Kidney tubule cell (primary cell): ENCODE measurements at regions not wholly inside any gene's neighbourhood (a gene's known extent, or its start where the extent isn't known, plus 50 kb on each side); places are given as distances from the start of the nearest gene placed in this dataset.
A peak's percentile ranks its signal among the peaks of the same experiment; 100 is the strongest.

Experiments used
- DNase-seq: peaks from one replicate; pipeline ENCODE4 v3.0.0-alpha.2; 2018; ENCODE audit warnings: low spot score

GRCh38 chr16:13291591-13292333 lies 390.4 kb downstream of the SHISA9 start:
- DNase-seq: no peak

- DNase-seq: no peak
These were observed 394.8 kb downstream of the SHISA9 start for GRCh38 chr16:13296206-13296605.

DNA sequence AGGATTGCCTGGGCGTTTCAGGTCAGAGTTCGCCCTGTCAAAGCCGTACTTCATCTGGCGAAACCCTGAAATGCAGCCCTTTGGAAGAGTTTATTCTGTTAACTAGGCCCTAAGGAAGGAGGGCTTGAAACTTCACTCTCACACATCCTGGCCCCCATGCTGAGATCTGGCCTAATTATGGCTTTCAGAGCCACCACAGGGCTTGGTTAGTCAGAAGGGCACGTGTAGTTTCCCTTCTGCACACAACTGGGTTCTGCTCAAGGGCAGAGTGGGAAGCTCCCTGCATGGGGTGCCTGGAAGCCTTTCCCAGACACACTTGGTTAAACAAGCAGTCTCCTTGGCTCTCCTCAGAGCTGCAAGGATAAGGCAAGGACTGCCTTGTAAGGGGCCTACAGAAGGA lies 397.3 kb downstream of the SHISA9 start:
- DNase-seq: peak; percentile 81

DNA sequence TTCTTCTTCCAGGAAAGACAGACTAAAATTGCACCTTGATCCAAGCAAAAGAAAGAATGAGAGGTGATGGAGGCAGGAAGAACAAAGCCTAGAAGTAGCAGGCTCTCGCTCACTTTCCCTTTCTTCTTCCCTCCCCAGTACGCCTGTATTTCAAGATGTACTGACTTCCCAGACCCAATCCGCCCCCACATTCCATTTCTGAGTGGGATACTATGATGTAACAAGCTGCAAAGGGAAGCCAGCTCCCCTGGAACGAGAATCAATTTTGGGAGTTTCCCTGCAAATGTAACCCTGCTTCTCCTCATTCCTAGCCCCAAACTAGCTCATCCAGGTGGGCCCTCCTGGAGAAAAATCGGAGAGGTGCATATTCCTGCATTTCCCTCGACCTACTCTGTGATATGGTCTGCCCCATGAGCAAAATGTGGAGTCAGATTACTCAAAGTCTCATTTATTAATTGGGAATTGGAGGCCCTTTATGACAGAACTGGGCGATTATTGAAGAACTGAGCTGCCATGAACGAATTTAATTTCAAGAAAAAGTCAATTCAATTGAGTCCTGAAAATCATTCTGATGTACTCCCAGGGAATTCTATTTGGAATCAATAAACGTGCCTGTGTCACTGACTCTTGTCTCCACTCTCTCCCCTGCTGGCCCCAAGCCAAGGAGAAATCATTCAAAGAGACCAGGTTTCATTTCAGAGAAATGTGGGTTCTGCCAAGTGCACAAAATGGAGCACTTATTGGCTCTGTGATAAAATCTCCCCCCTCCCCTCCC lies 398.9 kb downstream of the SHISA9 start:
- DNase-seq: no peak

DNA sequence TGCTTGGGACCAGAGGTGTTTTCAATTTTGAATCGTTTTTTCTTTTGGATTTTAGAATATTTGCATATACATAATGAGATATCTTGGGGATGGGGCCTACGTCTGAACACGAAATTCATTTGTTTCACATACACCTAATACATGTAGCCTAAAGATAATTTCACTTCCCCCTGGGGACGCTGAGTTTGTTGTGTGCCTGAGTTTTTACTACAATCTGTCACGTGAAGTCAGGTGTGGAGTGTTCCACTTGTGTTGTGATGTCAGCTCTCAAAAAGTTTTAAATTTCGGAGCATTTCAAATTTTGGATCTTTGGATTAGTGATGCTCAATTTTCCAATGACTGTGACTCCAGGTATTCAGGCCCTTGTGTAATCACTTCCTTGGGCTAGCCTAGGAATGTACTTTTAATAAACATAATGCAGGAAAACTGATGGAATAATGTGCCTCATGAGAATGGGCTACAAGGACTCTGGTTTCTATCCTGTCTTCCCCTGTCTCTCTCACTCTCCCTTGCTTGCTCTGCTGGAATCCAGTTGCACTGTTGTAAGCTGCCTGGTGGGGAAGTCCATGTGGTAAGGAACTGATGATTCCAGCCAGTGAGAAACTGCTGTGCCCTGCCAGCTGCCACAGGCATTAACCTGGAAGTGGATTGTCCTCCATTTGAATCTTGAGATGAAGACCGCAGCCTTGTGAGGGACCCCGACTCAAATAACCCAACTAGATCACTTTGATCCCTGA lies 403.8 kb downstream of the SHISA9 start:
- peak; percentile 67 for DNase-seq

GRCh38 chr16:13306161-13306995 lies 405.0 kb downstream of the SHISA9 start:
- peak; percentile 74 for DNase-seq

DNA sequence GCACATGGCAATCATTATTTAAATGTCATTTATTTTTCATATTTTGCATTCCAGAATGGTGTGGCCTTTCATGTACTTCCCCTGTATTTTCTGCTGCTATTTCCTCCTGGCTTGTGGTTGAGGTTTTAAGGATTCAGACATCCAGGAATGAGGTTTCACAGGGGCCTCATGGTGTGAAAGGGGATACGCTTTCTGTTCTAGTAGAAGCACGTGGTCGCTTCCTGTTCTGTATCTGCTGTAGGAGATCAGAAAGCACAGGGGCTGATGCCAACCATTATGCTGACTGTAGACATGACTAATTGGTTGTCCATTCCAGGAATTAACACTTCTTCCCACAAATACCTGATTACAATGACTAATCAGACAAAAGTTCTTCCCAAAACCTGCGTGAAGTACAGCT lies 405.9 kb downstream of the SHISA9 start:
- peak; percentile 100 for DNase-seq

DNA sequence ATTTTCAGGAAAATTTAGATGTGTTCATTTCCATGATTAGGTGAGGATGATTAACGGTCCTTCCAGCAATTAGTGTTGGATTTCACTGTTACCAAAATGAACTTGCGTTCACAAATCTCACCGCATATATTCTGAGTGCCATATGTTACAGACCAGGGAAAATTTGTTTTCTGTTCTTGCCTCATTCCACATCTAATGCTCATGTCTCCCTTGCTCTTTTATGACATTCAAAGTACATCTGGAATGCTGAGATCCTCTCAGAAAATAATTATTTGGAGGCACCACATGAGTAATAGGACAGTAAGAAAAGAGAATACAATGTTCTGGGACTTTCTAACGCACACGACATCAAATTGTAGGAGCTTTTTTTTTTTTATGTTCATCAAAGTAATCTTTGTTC lies 406.5 kb downstream of the SHISA9 start:
- DNase-seq: peak; percentile 44

DNA sequence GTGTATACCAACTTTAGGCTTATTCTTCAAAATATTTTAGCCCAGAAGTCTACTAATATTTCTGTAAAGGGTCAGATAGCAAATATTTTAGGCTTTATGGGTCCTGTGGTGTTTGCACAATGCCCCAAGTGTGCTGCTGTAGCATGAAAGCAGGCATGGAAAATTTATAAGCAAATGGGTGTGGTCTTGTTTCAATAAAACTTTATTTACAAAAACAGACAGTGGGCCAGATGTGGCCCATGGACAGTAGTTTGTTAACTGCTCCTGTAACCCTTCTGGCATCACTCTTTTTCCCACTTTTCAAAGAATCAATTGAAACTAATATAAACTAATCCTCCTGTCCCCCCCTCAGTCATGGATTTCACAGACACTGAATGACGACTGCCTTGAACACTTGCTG lies 410.7 kb downstream of the SHISA9 start:
- no peak for DNase-seq

GRCh38 chr16:13313351-13313750 lies 412.0 kb downstream of the SHISA9 start:
- DNase-seq: no peak

- no peak for DNase-seq
These were observed 413.2 kb downstream of the SHISA9 start for GRCh38 chr16:13314633-13315032.

GRCh38 chr16:13315642-13316427 lies 414.4 kb downstream of the SHISA9 start:
- peak; percentile 87 for DNase-seq

GRCh38 chr16:13322336-13322735 lies 420.9 kb downstream of the SHISA9 start:
- DNase-seq: no peak

GRCh38 chr16:13324851-13325250 lies 423.5 kb downstream of the SHISA9 start:
- DNase-seq: no peak

DNA sequence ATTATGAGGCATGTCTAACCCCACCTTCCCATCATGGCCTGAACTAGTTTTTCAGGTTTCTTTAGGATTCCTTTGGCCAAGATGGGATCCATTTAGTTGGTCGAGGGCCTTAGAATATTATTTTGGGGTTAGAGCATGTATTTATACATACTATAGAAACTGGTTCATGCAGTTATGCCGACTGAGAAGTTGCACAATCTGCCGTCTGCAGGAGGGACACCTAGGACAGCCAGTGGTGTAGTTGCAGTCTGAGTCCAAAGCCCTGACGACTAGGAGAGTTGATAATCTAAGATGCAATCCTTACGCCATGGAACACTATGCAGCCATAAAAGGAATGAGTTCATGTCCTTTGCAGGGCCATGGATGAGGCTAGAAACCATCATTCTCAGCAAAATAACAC lies 424.0 kb downstream of the SHISA9 start:
- no peak for DNase-seq

DNA sequence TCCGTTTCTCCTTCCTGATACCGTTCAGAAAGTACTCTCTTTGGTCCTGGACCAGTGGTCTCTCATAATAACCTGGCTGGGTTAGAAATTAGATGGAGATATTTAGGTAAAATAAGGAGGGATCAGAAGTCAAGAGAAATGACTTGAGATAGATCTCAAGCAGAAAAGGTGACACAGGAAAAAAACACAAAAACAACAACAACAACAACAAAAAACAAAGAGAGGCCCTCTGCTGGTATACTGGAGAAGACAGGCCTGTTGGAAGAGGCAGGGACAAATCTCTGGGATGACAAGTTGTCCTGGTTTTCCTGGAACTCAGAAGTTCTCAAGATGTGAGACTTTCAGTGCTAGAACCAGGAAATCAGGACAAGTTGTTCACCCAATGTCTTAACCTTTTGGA lies 430.5 kb downstream of the SHISA9 start:
- no peak for DNase-seq

DNA sequence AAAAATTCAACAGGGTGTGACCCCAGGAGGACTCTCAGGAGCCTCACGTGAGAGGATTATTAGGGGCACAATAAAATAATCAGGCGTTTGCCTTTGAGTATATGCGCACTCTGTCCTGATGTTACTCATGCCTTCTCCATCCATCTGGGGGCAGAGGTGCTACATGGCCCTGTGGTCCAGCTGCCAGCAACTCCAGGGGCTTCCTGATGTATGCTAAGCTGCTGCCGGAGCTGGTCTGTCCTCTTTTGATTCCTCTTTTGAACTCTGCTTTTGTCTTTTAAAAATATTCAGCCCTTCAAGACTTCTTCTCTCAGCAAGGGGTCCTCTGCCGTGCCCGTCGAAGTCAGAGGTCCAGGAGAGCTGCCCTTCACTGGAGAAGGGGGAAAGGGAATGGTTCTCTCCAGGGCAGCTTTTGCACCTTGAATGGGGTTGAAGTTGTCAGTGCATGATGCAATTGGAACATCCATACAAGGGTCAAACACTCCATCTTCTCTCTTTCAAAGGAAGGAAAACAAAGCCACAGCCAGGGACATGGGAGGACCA lies 431.4 kb downstream of the SHISA9 start:
- DNase-seq: no peak

DNA sequence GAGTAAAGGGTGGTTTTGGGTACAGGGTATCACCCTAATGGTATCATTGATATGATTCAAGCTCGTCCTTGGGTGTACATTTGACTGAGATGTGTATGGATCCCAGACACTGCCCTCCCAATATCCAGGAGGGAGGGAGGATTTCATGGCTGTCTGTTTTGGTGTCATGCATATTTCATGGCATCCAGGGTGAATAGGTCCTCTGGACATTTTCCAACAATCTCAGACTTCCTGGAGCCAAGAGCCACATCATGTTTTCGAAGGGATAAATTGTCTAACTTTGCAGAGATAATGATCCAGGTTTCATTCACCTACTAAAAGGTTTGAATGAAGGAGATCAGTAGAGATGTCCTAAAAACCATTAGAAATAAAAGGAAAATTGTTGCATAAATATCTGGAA lies 431.9 kb downstream of the SHISA9 start:
- peak; percentile 58 for DNase-seq

DNA sequence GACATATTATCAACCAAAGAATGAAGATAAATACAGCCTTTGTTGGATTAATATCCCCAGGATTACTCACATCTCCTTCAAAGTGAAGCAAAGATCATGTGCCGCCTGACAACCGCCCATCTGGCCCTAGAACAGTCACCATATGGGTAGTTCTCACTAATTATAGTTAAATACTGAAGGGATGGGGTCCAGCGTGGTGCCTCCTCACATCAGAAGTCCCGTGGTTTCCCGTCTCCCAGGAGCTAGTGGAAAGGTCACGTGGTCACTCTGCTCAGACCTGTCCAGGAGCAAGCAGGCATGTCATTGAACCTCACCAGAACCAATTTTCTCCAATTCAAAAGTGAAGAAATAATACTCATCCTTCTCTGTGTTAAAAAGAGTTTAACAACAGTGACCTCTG lies 434.5 kb downstream of the SHISA9 start:
- no peak for DNase-seq

- DNase-seq: no peak
These were observed 434.9 kb downstream of the SHISA9 start for GRCh38 chr16:13336335-13336734.
